SU-DHL-6 (cell line): ENCODE measurements at regions not wholly inside any gene's neighbourhood (a gene's known extent, or its start where the extent isn't known, plus 50 kb on each side); places are given as distances from the start of the nearest gene placed in this dataset.

Experiments
- H2AFZ ChIP-seq: fragments of 200-600 bp; sonication (generic); 2 replicates; pipeline ENCODE4 v1.6.1; 2014; ENCODE audit warnings: low read depth, mild to moderate bottlenecking, moderate library complexity, mixed read lengths, antibody characterized with exemption, low read length; ENCODE audit not compliant: severe bottlenecking
- H3F3A ChIP-seq: fragments of 200-600 bp; shearing (Covaris generic); 2 replicates; pipeline ENCODE4 v1.6.0; 2016; ENCODE audit warnings: antibody characterized with exemption, mild to moderate bottlenecking; ENCODE audit not compliant: insufficient read depth
- H3K27ac ChIP-seq: fragments of 200-600 bp; sonication (generic); 2 replicates; pipeline ENCODE4 v1.5.1; 2016; ENCODE audit warnings: low read depth, mild to moderate bottlenecking, low read length, moderate library complexity, mixed read lengths
- H3K27me3 ChIP-seq: fragments of 200-600 bp; sonication (generic), shearing (Covaris generic); 2 replicates; pipeline ENCODE4 v1.6.0; 2014; ENCODE audit warnings: mild to moderate bottlenecking, low read length
- H3K36me3 ChIP-seq: fragments of 200-600 bp; sonication (generic); 2 replicates; pipeline ENCODE4 v1.6.1; 2014; ENCODE audit warnings: mild to moderate bottlenecking, low read length, mixed read lengths
- H3K4me2 ChIP-seq: fragments of 300-600, 200-600 bp; shearing (Covaris generic), sonication (generic); 2 replicates; pipeline ENCODE4 v1.6.0; 2014; ENCODE audit warnings: low read length, low read depth, mild to moderate bottlenecking; ENCODE audit not compliant: poor library complexity, severe bottlenecking
- H3K4me3 ChIP-seq: fragments of 200-600 bp; sonication (generic); 2 replicates; pipeline ENCODE4 v1.5.1; 2014; ENCODE audit warnings: antibody characterized with exemption, low read length, mild to moderate bottlenecking, mixed read lengths; ENCODE audit not compliant: insufficient read depth, poor library complexity, severe bottlenecking
- H3K79me2 ChIP-seq: fragments of 200-600 bp; sonication (generic); 2 replicates; pipeline ENCODE4 v1.6.1; 2014; ENCODE audit warnings: mild to moderate bottlenecking, low read length, moderate library complexity; ENCODE audit not compliant: insufficient read depth
- H3K9ac ChIP-seq: fragments of 200-600 bp; sonication (generic); 2 replicates; pipeline ENCODE4 v1.7.0; 2014; ENCODE audit warnings: mild to moderate bottlenecking, low read length
- H3K9me2 ChIP-seq: fragments of 200-600 bp; sonication (generic); replicated peaks from 2 replicates; pipeline ENCODE4 v1.6.1; 2014; ENCODE audit warnings: low read length; ENCODE audit not compliant: insufficient read depth
- H3K9me3 ChIP-seq: fragments of 200-600 bp; sonication (generic); 2 replicates; pipeline ENCODE4 v1.6.1; 2014; ENCODE audit warnings: low read length, mixed read lengths; ENCODE audit not compliant: insufficient read depth
- H4K20me1 ChIP-seq: fragments of 200-600 bp; sonication (generic); 2 replicates; pipeline ENCODE4 v1.6.1; 2014; ENCODE audit warnings: low read depth, mild to moderate bottlenecking, antibody characterized with exemption, low read length, moderate library complexity, mixed read lengths
- CTCF ChIP-seq: fragments of 200-600 bp; sonication (generic); IDR thresholded peaks from one replicate; pipeline ENCODE4 v1.5.1; 2017; ENCODE audit warnings: antibody characterized with exemption, mild to moderate bottlenecking, low read length, moderate library complexity; ENCODE audit not compliant: insufficient read depth, poor library complexity, severe bottlenecking
- EZH2phosphoT487 ChIP-seq: fragments of 200-600 bp; sonication (generic), shearing (Covaris generic); conservative IDR thresholded peaks from 2 replicates; pipeline ENCODE4 v1.6.1; 2018; ENCODE audit warnings: mild to moderate bottlenecking, antibody characterized with exemption, low read length, moderate library complexity, mixed read lengths

DNA sequence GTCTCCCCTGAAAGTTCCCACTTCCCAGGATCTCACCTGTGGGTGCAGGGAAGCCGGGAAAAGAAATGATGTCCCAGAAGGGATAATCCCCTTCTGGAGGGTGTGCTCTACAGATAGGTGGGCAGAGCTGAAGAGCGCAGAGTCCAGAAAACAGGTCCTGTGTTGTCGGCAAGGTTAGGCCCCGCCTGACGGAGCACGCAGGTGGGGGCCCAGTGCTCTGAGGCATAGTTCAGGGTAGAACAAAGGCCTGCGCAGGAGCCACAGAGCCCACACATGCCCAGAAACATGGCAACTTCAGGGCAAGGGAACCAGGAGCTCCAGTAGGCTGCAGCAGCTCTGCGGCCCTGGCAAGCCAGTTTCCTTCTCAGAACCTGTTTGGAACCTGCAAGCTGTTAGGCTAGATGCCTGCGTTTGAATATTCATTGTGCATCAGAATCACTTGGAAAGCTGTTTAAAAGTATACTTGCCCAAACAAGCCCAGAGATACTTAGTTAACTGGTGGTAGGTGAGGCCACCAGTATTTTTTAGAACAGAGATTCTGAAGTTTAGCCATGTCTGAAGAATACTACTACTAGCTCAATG, 386.6 kb downstream of the BUD13 start:
- Histone ChIP-seq H3K9me3 (no peaks in the 10 kb centered on the region), H4K20me1 (no peaks in the 10 kb centered on the region), H3K9ac (no peak overlapping the region), H3F3A (no peaks in the 10 kb centered on the region), H3K4me2 (no peak overlapping the region), H3K9me2 (no peaks in the 10 kb centered on the region), H3K4me3 (no peak overlapping the region), H3K27ac (no peak overlapping the region), H2AFZ (no peak overlapping the region), H3K27me3 (no peaks in the 10 kb centered on the region), H3K36me3 (no peaks in the 10 kb centered on the region), H3K79me2 (no peaks in the 10 kb centered on the region)
- TF ChIP-seq EZH2phosphoT487, result no peak
- TF ChIP-seq CTCF, result no peak

GRCh38 chr11:116384876-116385275, 387.9 kb downstream of the BUD13 start:
- H3K79me2 ChIP-seq, result no peaks in the 10 kb centered on the region
- no peak overlapping the region for H3K4me3 ChIP-seq
- no peaks in the 10 kb centered on the region for H3K9me3 ChIP-seq
- no peaks in the 10 kb centered on the region for H3F3A ChIP-seq
- H3K9ac ChIP-seq, result no peak overlapping the region
- no peaks in the 10 kb centered on the region for H3K9me2 ChIP-seq
- H3K27ac ChIP-seq, result no peak overlapping the region
- H3K4me2 ChIP-seq, result no peak overlapping the region
- H2AFZ ChIP-seq, result no peak overlapping the region
- no peaks in the 10 kb centered on the region for H4K20me1 ChIP-seq
- H3K27me3 ChIP-seq, result no peaks in the 10 kb centered on the region
- no peaks in the 10 kb centered on the region for H3K36me3 ChIP-seq
- TF ChIP-seq EZH2phosphoT487, result no peak

DNA sequence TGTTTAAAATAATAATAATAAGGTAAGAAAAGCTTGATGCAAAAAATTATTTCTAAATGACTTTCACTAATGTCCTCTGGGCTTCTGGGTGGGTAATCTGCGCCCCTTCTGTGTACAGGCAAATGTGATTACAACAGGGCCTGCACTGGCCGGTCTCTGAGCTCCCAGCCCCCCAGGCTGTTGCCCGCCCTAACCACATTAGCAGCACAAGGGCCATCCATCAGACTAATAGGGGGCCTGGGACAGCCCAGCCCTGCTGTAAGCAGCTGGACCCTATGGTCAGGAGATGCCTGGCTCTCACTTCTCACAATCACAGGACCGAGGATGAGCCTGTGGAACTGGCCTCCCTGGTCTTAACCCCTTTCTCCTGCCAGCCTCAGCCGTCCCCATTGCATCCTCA, 388.4 kb downstream of the BUD13 start:
- Histone ChIP-seq H3K4me2 (no peak overlapping the region), H3K9me3 (no peaks in the 10 kb centered on the region), H3K9me2 (no peaks in the 10 kb centered on the region), H3K27me3 (no peaks in the 10 kb centered on the region), H3K4me3 (no peak overlapping the region), H3K79me2 (no peaks in the 10 kb centered on the region), H3K27ac (no peak overlapping the region), H3K36me3 (no peaks in the 10 kb centered on the region), H3K9ac (no peak overlapping the region), H2AFZ (no peak overlapping the region), H4K20me1 (no peaks in the 10 kb centered on the region), H3F3A (no peaks in the 10 kb centered on the region)
- TF ChIP-seq CTCF (no peak), EZH2phosphoT487 (no peak)

DNA sequence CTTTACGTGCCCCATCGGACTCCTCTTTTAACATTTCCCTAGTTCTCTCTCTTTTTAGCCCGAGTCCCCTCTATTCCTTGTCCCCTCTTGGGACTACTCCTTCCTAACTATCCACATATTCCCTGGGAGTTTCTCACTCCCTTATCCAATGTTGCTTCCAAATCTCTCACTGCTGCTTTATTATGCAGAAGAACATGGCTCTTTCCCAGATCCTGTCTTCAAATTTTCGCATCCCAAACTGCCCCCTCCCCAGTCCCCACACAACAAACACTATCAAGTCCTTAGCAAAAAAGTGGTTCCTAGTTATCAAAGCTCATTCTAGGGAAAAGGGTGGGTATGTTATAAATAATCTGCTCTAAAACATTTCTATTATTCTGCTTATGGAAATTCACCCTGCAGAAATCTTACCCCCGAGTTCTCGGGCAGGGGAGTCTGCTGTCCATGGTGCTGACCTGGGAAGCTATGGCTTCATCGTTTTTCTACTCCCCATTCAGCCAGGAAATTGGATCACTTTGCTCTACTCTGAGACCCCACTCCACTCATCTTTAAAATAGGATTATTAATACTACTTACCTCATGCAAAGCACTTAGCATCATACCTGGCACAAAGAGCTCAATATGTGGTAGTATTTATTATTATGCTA, 393.5 kb downstream of the BUD13 start:
- Histone ChIP-seq H3K79me2 (no peaks in the 10 kb centered on the region), H3K4me3 (no peak overlapping the region), H3K9ac (no peak overlapping the region), H3K27ac (no peak overlapping the region), H3K4me2 (no peak overlapping the region), H3K9me3 (no peaks in the 10 kb centered on the region), H4K20me1 (no peaks in the 10 kb centered on the region), H3F3A (no peaks in the 10 kb centered on the region), H3K36me3 (no peaks in the 10 kb centered on the region), H2AFZ (no peak overlapping the region), H3K27me3 (no peaks in the 10 kb centered on the region), H3K9me2 (no peaks in the 10 kb centered on the region)
- TF ChIP-seq CTCF (no peak), EZH2phosphoT487 (no peak)
